ENCODE measurements at regions not wholly inside any gene's neighbourhood (a gene's known extent, or its start where the extent isn't known, plus 50 kb on each side); places are given as distances from the start of the nearest gene placed in this dataset.

GRCh38 chr9:13532407-13532806 is 252.9 kb upstream of the MPDZ start:
- no peak for TF ChIP-seq REST (IDR thresholded peaks at IDR 0.05; ENCODE audit: low read depth)
- no peak for TF ChIP-seq TEAD4 (IDR thresholded peaks at IDR 0.05)
- TF ChIP-seq EP300 (IDR thresholded peaks at IDR 0.05; ENCODE audit: borderline replicate concordance), result no peak
- TF ChIP-seq TCF12 (IDR thresholded peaks at IDR 0.05; ENCODE audit: low read depth), result no peak
- no peak for TF ChIP-seq YY1 (IDR thresholded peaks at IDR 0.05; ENCODE audit: low read depth)
- TF ChIP-seq CREB1 (IDR thresholded peaks at IDR 0.05; ENCODE audit: low read depth), result no peak
- TF ChIP-seq TAF1 (IDR thresholded peaks at IDR 0.05; ENCODE audit: low read depth), result no peak
- no peak for TF ChIP-seq RAD21 (IDR thresholded peaks at IDR 0.05; ENCODE audit: low read depth)
- TF ChIP-seq, protein P1, sequence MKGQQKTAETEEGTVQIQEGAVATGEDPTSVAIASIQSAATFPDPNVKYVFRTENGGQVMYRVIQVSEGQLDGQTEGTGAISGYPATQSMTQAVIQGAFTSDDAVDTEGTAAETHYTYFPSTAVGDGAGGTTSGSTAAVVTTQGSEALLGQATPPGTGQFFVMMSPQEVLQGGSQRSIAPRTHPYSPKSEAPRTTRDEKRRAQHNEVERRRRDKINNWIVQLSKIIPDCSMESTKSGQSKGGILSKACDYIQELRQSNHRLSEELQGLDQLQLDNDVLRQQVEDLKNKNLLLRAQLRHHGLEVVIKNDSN (IDR thresholded peaks at IDR 0.05), result no peak
- TF ChIP-seq ZBTB7A (IDR thresholded peaks at IDR 0.05; ENCODE audit: low read depth), result no peak
- TF ChIP-seq EGR1 (IDR thresholded peaks at IDR 0.05), result no peak
- no peak for TF ChIP-seq NFIC (IDR thresholded peaks at IDR 0.05)
